ENCODE measurements at regions not wholly inside any gene's neighbourhood (a gene's known extent, or its start where the extent isn't known, plus 50 kb on each side); places are given as distances from the start of the nearest gene placed in this dataset.

- H3K36me3 Mint-ChIP-seq = no peaks in the 10 kb centered on the region
- ATAC-seq = no peak
- no peaks in the 10 kb centered on the region for H3K4me1 Mint-ChIP-seq (ENCODE audit: low read depth in 2 of 2)
- H3K9me3 Mint-ChIP-seq = peaks cover 17% of the 10 kb centered on the region
- no peaks in the 10 kb centered on the region for H3K27me3 Mint-ChIP-seq
- DNase-seq (ENCODE audit: low spot score) = no peak
- no peak overlapping the region for H3K4me3 Mint-ChIP-seq
- no peak overlapping the region for H3K27ac Mint-ChIP-seq
Observed at GRCh38 chr3:117903226-117903625, 1131.4 kb downstream of the IGSF11 start.

GRCh38 chr3:117910820-117911521 lies 1123.7 kb downstream of the IGSF11 start:
- Mint-ChIP-seq H3K36me3 (no peaks in the 10 kb centered on the region), H3K4me3 (no peak overlapping the region), H3K27me3 (no peaks in the 10 kb centered on the region), H3K4me1 (ENCODE audit: low read depth in 2 of 2) (no peaks in the 10 kb centered on the region), H3K9me3 (peaks cover 11% of the 10 kb centered on the region), H3K27ac (no peak overlapping the region)
- DNase-seq (ENCODE audit: low spot score) (no peak), ATAC-seq (no peak)

GRCh38 chr3:117912352-117912751 lies 1122.3 kb downstream of the IGSF11 start:
- no peaks in the 10 kb centered on the region for H3K36me3 Mint-ChIP-seq
- H3K4me3 Mint-ChIP-seq = no peak overlapping the region
- no peaks in the 10 kb centered on the region for H3K4me1 Mint-ChIP-seq (ENCODE audit: low read depth in 2 of 2)
- H3K9me3 Mint-ChIP-seq = peaks cover 16% of the 10 kb centered on the region
- no peak for ATAC-seq
- H3K27ac Mint-ChIP-seq = no peak overlapping the region
- no peaks in the 10 kb centered on the region for H3K27me3 Mint-ChIP-seq
- no peak for DNase-seq (ENCODE audit: low spot score)

DNA sequence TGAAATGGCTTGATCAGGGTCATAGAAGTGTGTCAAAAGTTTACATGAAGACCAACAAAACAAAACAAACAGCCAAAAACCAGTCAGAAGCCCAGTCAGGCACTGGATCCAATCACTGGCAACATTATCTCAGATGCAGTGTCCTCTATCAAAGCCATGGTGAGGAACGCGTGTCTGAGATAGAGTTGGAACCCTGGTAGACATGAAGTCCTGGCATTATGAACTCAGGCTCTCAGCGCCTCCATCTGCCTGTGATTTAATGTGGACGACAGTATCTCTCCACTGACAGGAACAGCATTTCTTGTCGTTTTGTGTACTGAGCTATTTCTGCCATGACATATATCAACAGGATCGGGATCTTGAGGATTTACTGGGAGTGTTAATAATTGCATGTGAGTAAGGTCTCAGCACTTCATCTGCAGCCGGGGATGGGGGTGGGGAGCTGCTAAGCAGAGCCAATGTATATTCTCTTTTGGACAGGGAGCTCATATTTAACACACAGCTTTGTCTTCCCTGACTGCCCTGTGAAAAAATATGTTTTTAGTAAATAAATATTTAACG lies 1120.0 kb downstream of the IGSF11 start:
- Mint-ChIP-seq H3K4me3 (no peak overlapping the region), H3K4me1 (ENCODE audit: low read depth in 2 of 2) (no peaks in the 10 kb centered on the region), H3K9me3 (peaks cover 17% of the 10 kb centered on the region), H3K27me3 (no peaks in the 10 kb centered on the region), H3K27ac (no peak overlapping the region), H3K36me3 (no peaks in the 10 kb centered on the region)
- no peak for ATAC-seq
- no peak for DNase-seq (ENCODE audit: low spot score)

DNA sequence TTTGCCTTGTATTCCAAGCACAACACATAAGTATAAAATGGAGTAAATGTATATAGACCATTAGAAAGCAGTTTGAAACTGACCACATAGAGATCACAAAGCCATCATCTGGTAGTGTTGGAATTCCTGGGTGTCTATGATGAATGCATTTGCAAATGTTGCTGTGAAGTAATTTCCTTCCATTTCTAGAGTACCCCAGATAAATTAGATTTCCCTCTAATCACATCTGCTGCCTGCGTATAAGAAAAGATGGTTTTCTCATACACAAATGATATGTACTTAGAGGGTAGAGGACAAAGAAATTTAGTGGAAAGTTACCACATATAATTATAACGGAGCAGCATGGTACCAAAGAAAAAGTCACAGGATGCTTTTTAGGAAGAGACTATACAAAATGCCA lies 1117.8 kb downstream of the IGSF11 start:
- ATAC-seq (no peak), DNase-seq (ENCODE audit: low spot score) (no peak)
- no peaks in the 10 kb centered on the region for H3K36me3 Mint-ChIP-seq
- H3K4me1 Mint-ChIP-seq (ENCODE audit: low read depth in 2 of 2) = no peaks in the 10 kb centered on the region
- no peak overlapping the region for H3K4me3 Mint-ChIP-seq
- no peak overlapping the region for H3K27ac Mint-ChIP-seq
- H3K9me3 Mint-ChIP-seq = peaks cover 16% of the 10 kb centered on the region
- no peaks in the 10 kb centered on the region for H3K27me3 Mint-ChIP-seq

DNA sequence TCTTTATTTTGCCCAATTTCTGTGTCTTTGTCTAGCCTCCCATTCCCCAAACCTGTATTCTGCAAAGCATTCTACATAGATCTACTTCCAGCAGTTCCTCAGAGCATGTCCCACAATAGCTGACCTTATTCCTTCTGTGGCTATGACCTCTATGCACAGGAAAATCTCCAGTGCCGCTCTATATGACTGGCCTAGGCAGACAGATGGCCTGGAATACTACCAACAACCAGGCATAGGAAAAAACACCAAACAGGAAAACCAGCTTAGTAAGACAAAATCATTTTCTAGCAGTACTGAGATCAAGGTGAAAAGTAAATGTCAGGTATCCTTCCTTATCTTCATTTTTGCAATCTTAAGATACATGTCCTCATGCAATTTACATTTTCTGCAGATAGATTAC lies 1115.0 kb downstream of the IGSF11 start:
- no peaks in the 10 kb centered on the region for H3K4me1 Mint-ChIP-seq (ENCODE audit: low read depth in 2 of 2)
- no peak for ATAC-seq
- DNase-seq (ENCODE audit: low spot score) = no peak
- no peaks in the 10 kb centered on the region for H3K36me3 Mint-ChIP-seq
- H3K27ac Mint-ChIP-seq = no peak overlapping the region
- peaks cover 16% of the 10 kb centered on the region for H3K9me3 Mint-ChIP-seq
- H3K4me3 Mint-ChIP-seq = no peak overlapping the region
- H3K27me3 Mint-ChIP-seq = no peaks in the 10 kb centered on the region

- Mint-ChIP-seq H3K27me3 (no peaks in the 10 kb centered on the region), H3K36me3 (no peaks in the 10 kb centered on the region), H3K27ac (no peak overlapping the region), H3K9me3 (peaks cover 17% of the 10 kb centered on the region), H3K4me3 (no peak overlapping the region), H3K4me1 (ENCODE audit: low read depth in 2 of 2) (no peaks in the 10 kb centered on the region)
- DNase-seq (ENCODE audit: low spot score) (no peak), ATAC-seq (no peak)
Observed at GRCh38 chr3:117920253-117920898, 1114.3 kb downstream of the IGSF11 start.

DNA sequence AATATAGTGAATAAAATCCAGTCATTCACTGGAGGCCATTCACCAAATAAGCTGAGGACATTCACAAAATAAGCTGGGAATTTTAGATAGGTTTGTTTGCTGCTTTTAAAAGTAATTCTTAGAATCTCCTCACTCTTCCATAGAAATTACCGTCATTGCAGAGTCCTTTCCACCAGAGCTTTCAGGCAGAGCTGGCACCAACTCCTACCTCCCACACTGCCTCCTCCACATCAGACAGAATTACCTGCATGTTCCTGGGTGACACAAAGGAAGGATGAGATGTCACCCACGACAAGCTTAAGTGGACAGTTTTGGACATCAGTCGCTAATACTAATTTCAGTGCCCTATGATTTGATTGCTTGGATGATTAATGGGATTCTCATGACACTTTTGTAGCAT lies 1113.2 kb downstream of the IGSF11 start:
- Mint-ChIP-seq H3K27me3 (no peaks in the 10 kb centered on the region), H3K27ac (no peak overlapping the region), H3K36me3 (no peaks in the 10 kb centered on the region)

DNA sequence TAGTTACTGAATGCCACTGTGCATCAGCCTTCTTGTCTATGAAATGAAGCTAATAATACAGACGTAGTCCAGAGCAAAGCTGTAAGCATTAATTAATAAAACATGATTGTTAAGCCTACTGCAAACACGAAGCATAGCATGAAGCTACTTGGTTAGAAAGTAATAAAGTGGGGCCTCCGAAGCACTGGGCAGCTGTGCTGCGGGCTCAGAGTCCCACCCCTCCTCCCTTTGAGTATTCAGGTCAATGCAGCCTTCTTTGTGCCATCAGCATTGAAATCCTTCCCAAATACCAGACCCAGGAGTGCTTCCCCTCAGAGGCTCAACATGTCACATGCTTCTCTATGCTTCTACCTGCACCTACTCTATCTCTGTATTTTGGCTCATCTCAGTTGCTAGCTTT lies 1112.6 kb downstream of the IGSF11 start:
- H3K4me1 Mint-ChIP-seq (ENCODE audit: low read depth in 2 of 2) = no peaks in the 10 kb centered on the region
- H3K27me3 Mint-ChIP-seq = no peaks in the 10 kb centered on the region
- H3K4me3 Mint-ChIP-seq = no peak overlapping the region
- peaks cover 9% of the 10 kb centered on the region for H3K9me3 Mint-ChIP-seq
- ATAC-seq = no peak
- no peak for DNase-seq (ENCODE audit: low spot score)
- H3K36me3 Mint-ChIP-seq = no peaks in the 10 kb centered on the region
- no peak overlapping the region for H3K27ac Mint-ChIP-seq

More for the DNA sequence above, 1113.2 kb downstream of the IGSF11 start:
- Mint-ChIP-seq H3K4me1 (ENCODE audit: low read depth in 2 of 2) (no peaks in the 10 kb centered on the region), H3K9me3 (peaks cover 15% of the 10 kb centered on the region), H3K4me3 (no peak overlapping the region)
- DNase-seq (ENCODE audit: low spot score) (no peak), ATAC-seq (no peak)

GRCh38 chr3:117926819-117927218 lies 1107.8 kb downstream of the IGSF11 start:
- Mint-ChIP-seq H3K9me3 (peaks cover 9% of the 10 kb centered on the region), H3K27me3 (no peaks in the 10 kb centered on the region), H3K36me3 (no peaks in the 10 kb centered on the region), H3K4me1 (ENCODE audit: low read depth in 2 of 2) (no peaks in the 10 kb centered on the region), H3K27ac (no peak overlapping the region), H3K4me3 (no peak overlapping the region)
- DNase-seq (ENCODE audit: low spot score) (no peak), ATAC-seq (no peak)

- Mint-ChIP-seq H3K27ac (no peak overlapping the region), H3K9me3 (peaks cover 13% of the 10 kb centered on the region), H3K4me1 (ENCODE audit: low read depth in 2 of 2) (no peaks in the 10 kb centered on the region), H3K27me3 (no peaks in the 10 kb centered on the region), H3K4me3 (no peak overlapping the region), H3K36me3 (no peaks in the 10 kb centered on the region)
- ATAC-seq (no peak), DNase-seq (ENCODE audit: low spot score) (no peak)
Observed at GRCh38 chr3:117927825-117928224, 1106.8 kb downstream of the IGSF11 start.

GRCh38 chr3:117928836-117929235 lies 1105.8 kb downstream of the IGSF11 start:
- Mint-ChIP-seq H3K4me1 (ENCODE audit: low read depth in 2 of 2) (no peaks in the 10 kb centered on the region), H3K9me3 (peaks cover 13% of the 10 kb centered on the region), H3K27me3 (no peaks in the 10 kb centered on the region)

DNA sequence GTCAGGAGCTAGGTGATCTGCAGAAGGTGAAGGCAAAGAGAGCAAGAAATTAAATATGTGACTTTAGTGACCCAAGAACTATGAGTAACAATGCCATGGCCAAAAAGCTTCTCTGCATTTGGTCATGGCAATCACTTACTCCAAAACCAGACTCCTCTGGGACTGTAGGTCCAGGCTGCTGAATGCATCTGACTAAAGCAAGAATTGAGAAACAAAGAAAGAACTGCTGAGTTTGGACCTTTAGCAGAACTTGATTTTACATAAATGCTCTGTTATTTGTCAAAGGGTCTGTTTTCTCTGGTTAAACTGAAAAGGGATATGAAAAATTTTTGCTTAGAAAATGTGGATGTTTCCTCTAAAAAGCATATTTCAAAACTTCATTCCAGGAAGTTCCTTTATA lies 1102.2 kb downstream of the IGSF11 start:
- peaks cover 10% of the 10 kb centered on the region for H3K9me3 Mint-ChIP-seq

More at GRCh38 chr3:117928836-117929235, 1105.8 kb downstream of the IGSF11 start:
- Mint-ChIP-seq H3K36me3 (no peaks in the 10 kb centered on the region), H3K27ac (no peak overlapping the region), H3K4me3 (no peak overlapping the region)
- DNase-seq (ENCODE audit: low spot score) (no peak), ATAC-seq (no peak)

GRCh38 chr3:117936159-117936558 lies 1098.5 kb downstream of the IGSF11 start:
- no peak for ATAC-seq
- H3K4me3 Mint-ChIP-seq = no peak overlapping the region
- no peak overlapping the region for H3K27ac Mint-ChIP-seq

More for the DNA sequence above, 1102.2 kb downstream of the IGSF11 start:
- Mint-ChIP-seq H3K27me3 (no peaks in the 10 kb centered on the region), H3K36me3 (no peaks in the 10 kb centered on the region), H3K4me1 (ENCODE audit: low read depth in 2 of 2) (no peaks in the 10 kb centered on the region), H3K4me3 (no peak overlapping the region), H3K27ac (no peak overlapping the region)
- no peak for DNase-seq (ENCODE audit: low spot score)
- no peak for ATAC-seq

More at GRCh38 chr3:117936159-117936558, 1098.5 kb downstream of the IGSF11 start:
- peaks cover 20% of the 10 kb centered on the region for H3K9me3 Mint-ChIP-seq
- H3K36me3 Mint-ChIP-seq = no peaks in the 10 kb centered on the region
- no peaks in the 10 kb centered on the region for H3K27me3 Mint-ChIP-seq
- DNase-seq (ENCODE audit: low spot score) = no peak
- no peaks in the 10 kb centered on the region for H3K4me1 Mint-ChIP-seq (ENCODE audit: low read depth in 2 of 2)
